22Rv1 (cell line): ENCODE measurements at regions not wholly inside any gene's neighbourhood (a gene's known extent, or its start where the extent isn't known, plus 50 kb on each side); places are given as distances from the start of the nearest gene placed in this dataset.

Experiments used
- CTCF ChIP-seq: fragments of 450-650 bp; IDR thresholded peaks from 2 replicates; pipeline ENCODE4 v1.5.1; 2017; ENCODE audit warnings: mild to moderate bottlenecking
- ZFX ChIP-seq: fragments of 450-650 bp; IDR thresholded peaks from 2 replicates; pipeline ENCODE4 v1.6.1; 2017; ENCODE audit warnings: antibody characterized with exemption, borderline replicate concordance

- TF ChIP-seq CTCF (no peak), ZFX (no peak)
Measured at GRCh38 chr15:35246451-35246850, 161.4 kb upstream of the NANOGP8 start.
